Esophagus squamous epithelium (tissue), 4 donors: ENCODE measurements at regions not wholly inside any gene's neighbourhood (a gene's known extent, or its start where the extent isn't known, plus 50 kb on each side); places are given as distances from the start of the nearest gene placed in this dataset.

Experiments
- POLR2A ChIP-seq, 4 donors: fragments of 450-650 bp; IDR thresholded peaks; one replicate each; pipeline ENCODE4 v1.6.1; 2017; ENCODE audit warnings: antibody characterized with exemption in 4 of 4, mild to moderate bottlenecking in 4 of 4, moderate library complexity in 3 of 4
- TF ChIP-seq, protein P1 (sequence below), 6 experiments: fragments of 450-650 bp in 4 of 6; fragments of 200-600 bp in 2 of 6; sonication (generic) in 2 of 6; IDR thresholded peaks; one replicate each; pipeline ENCODE4 v1.5.1; 2016 to 2019; ENCODE audit warnings: antibody characterized with exemption in 6 of 6, mild to moderate bottlenecking in 4 of 6, moderate library complexity in 4 of 6

DNA sequence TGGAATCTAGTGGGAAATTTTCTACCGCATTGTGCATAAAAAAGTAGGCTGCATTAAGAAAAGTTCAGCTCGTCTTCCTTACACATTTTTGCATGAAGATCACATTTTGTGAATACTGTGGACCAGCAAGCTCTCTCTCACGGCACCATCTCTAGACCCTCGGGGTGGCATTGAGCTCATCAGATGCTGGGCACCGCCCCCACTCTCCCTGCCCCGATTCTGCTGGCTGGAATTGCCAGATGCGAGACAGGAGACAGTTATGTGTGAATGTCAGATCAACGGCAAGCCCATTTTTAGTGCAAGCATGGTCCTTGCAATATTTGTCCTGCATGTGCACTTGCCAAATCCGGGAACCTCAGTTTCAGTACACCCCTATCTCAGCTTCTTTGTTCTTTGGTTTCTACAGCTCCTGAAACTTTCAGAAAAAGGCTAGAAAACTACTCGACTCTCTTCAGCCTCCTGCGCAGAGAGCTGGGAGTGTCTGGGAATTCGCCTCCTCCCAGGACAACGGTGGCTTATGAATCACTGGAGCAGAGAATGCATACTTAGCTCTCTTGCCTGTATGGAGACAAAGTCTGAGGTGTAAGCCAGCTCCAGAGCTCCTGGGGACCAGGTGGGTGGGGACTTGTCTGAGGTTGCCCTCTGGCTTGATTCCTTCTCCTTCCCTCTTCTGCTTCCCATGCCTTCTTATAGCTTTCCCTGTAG is 285.2 kb upstream of the ATP10A start:
- TF ChIP-seq, protein P1, sequence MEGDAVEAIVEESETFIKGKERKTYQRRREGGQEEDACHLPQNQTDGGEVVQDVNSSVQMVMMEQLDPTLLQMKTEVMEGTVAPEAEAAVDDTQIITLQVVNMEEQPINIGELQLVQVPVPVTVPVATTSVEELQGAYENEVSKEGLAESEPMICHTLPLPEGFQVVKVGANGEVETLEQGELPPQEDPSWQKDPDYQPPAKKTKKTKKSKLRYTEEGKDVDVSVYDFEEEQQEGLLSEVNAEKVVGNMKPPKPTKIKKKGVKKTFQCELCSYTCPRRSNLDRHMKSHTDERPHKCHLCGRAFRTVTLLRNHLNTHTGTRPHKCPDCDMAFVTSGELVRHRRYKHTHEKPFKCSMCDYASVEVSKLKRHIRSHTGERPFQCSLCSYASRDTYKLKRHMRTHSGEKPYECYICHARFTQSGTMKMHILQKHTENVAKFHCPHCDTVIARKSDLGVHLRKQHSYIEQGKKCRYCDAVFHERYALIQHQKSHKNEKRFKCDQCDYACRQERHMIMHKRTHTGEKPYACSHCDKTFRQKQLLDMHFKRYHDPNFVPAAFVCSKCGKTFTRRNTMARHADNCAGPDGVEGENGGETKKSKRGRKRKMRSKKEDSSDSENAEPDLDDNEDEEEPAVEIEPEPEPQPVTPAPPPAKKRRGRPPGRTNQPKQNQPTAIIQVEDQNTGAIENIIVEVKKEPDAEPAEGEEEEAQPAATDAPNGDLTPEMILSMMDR (IDR thresholded peaks at IDR 0.05), result no peak
- no peak for TF ChIP-seq POLR2A (IDR thresholded peaks at IDR 0.05)
